HG02623 (cell line): ENCODE measurements at regions not wholly inside any gene's neighbourhood (a gene's known extent, or its start where the extent isn't known, plus 50 kb on each side); places are given as distances from the start of the nearest gene placed in this dataset.

Source experiments
- ATAC-seq: cut with Tn5 transposase; IDR thresholded peaks from one replicate; pipeline ENCODE4 v1.9.1; 2021; ENCODE audit warnings: moderate library complexity; ENCODE audit not compliant: unreplicated experiment

DNA sequence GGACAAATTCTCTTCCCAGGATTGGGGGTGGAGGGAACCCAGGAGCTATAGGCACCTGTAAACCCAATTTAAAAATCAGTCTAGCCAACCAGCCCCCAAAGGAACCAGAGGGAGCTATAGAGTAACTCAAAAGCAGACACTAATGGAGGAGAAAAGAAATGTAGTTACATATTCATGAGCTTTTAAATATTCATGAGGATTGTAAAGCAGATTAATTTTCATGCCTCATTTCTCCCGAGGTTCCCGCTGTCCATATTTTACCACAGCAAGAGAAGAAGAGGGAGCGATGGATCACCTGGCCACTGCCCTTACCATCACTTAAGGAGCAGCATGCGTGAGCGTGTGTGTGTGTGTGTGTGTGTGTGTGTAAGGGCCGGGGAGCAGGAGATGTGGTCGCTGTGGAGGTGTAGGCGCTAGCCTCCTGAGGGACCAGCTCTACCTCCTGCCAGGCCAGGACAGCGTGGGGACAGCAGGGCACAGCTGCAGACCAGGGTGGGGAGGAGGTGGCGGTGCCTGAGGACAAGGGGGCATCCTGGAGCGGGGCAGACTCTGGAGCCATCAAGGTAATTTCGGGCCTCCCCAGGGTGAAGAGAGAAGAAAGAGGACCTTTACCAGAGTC, 100.7 kb upstream of the THY1 start:
- no peak for ATAC-seq

DNA sequence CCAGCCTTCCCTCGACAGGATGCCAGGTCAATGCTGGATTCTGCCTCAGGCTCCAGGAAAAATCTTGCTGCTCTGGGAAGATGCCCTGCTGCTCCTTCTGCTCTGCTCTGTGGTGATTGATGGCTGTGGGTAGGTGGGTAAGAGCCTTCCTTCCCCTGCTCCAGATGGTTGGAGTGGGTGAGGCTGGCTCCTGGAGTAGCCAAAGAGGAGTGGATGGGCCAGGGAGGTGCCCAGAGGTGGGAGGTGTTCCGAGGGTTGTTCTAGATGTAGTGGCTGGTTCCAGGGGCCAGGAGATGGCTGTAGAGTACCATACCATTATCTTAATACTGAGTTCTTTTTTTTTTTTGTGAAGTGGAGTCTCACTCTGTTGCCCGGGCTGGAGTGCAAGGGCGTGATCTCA, 99.6 kb upstream of the THY1 start:
- no peak for ATAC-seq

DNA sequence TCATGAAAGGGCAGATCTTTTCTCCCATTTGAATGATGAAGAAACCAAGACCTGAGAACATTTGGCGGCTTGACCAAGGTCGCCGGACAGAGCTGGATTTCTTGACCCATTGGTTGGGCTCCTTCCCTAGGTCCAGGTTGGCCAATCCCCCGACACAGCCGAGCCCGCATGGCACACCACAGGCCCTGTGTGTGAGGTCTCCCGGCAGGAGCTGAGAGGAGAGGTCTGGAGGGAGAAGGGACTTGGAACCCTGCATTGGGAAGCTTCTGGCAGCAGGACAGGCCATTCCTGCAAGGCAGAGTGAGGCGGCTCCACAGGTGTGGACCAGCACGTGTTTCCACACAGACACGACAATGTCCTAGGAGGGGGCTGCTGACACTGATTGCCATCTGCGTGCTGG, 98.6 kb upstream of the THY1 start:
- no peak for ATAC-seq

DNA sequence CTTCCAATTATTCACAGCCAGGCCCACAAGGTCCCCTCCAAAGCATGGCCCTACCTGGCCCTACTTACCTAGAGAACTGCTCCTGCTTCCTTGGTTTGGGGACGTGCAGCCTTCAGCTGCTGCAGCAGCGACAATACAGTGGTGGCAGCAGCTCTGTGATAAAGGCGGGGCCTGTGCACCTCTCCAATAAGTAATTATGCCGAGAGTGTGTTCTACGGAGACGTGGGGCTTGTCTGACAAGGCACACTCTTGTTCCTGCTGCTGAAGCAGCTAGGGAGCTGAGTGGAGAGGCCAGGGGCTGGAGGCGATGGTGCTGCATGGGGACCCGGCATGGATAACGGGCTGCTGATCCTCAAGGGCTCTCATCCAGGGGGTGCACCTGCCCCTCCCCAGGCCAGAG, 98.0 kb upstream of the THY1 start:
- no peak for ATAC-seq

GRCh38 chr11:119520400-119520799, 97.4 kb upstream of the THY1 start:
- ATAC-seq = no peak

DNA sequence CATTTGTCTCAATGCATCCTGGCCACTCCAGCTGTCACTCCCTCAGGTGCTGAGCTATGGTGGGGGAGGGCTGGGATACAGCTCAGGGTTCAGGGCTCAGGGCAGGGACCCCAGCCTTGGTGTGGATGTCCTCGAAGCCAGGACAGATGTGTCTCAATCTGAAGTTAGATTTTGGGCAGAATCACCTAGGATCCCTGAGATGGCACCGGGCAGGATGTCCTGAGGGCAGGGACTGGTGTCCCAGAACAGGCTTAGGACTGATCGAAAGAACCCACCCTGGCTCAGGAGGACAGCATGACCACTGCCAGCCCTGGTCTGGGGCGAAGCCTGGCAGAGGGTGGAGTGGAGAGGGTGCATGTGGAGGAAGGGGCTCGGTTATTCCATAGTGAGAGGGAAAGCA, 96.8 kb upstream of the THY1 start:
- ATAC-seq = no peak

- ATAC-seq = no peak
These were observed 96.1 kb upstream of the THY1 start for GRCh38 chr11:119518746-119519730.

GRCh38 chr11:119515771-119516400, 92.9 kb upstream of the THY1 start:
- no peak for ATAC-seq

DNA sequence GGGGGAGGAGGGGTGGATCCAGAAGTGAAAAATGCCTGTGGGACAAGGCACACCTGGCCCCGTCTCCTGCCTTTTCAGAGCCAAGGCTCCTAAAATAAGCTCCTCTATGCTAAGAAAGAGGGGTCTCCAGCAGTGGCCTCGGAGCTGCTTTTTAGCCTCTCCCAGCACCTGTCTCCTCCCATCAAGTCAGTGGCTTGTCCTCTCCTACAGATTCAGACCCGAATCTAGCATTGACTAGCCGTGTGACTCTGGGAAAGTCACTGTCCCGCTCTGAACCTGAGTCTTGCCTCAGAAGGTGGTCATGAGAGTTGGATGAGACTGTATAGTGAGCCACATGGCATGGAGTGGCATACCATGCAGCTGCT, 90.8 kb upstream of the THY1 start:
- ATAC-seq = no peak

DNA sequence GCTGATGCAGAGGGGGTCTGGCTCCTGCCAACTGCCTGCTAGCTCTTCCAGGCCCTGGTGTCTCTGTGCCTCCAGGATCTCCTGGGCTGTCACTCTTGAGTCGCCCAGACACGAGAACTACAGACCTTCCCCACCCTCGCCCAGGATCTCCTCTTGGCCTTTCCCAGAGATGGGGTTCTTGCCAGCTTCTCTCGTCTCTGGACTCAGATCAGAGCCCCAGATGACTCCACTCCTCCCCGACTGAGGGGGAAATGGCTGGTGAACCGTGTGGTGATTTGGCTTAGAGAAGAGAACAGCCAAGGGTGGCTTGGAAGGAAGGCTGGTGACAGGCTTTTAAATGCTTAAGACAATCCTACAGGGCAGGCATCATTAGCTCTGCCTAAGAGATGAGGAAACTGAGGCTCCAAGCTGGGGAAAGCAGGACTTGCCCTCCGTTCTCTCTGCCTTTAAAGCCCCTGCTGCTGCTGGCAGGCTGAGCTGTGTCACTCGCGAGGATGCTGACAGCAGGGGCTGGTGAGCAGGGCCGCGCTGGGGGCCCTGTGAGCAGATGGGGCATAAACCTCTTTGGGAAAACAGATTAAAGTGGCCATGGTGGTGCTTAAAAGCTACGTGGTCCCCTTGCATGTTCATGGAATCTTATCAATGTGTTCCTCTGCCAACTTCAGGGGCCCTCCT, 90.3 kb upstream of the THY1 start:
- ATAC-seq = no peak

- no peak for ATAC-seq
These were observed 89.4 kb upstream of the THY1 start for GRCh38 chr11:119512369-119512768.

GRCh38 chr11:119511614-119512306, 88.8 kb upstream of the THY1 start:
- no peak for ATAC-seq

DNA sequence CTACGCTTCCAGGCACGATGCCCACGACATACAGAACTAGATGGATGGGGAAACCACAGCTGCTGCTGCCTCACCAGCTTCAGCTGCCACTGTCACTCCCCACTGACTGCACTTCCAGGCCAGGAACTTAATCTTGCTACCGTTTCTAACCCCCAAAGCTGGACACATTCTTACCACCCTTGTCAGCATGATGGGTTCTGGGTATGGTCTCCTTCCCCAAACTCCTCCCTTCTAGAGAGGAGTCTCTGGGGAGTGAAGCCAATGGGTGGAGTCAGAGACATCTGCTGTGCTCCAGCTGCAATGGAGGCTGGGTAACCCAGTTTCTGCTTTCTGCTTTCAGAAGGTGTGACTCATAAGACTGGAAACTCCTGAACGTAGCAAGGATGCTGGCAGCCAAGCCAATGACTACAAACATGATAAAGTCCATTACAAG, 87.0 kb upstream of the THY1 start:
- ATAC-seq = peak; percentile 75

GRCh38 chr11:119509282-119509841, 86.4 kb upstream of the THY1 start:
- ATAC-seq = no peak

- ATAC-seq = no peak
These were observed 83.5 kb upstream of the THY1 start for GRCh38 chr11:119506436-119506835.

DNA sequence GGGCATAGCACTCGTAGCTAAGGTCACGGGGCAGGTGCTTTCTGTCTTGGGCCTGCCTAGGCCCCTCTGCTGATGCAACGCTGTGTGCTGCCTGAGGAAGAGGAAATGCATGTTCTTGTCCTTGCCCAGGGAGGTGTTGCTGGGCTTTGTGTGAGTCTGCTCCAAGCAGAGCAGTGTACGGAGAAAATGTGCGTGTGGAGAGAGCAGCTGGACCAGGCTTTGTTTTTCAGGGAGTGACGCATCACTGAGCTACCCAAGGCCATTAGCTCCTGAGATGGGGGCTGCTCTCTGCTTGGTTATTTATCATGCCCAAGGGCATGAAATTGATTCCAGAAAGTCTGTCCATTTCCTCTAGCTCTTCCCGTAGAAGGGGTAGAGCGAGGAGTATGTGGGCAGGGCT, 82.9 kb upstream of the THY1 start:
- ATAC-seq = no peak

DNA sequence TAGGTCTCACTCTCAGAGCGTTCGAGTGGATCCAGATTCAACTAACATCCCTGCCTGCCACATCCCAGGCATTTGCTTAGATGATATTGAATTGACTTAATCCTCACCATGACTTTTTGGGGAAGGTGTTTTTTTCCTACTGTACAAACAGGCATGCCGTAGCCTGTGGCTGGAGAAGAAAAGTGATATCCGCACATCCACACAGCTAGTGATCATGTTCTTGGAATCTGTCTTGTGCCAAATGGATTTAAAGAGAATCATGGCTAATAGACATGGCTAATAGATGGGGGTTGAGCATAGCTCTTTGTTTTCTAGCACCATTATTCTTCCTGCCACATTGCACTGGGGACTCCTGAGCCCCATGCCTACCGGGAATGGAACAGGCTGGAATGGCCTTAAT, 82.1 kb upstream of the THY1 start:
- no peak for ATAC-seq

DNA sequence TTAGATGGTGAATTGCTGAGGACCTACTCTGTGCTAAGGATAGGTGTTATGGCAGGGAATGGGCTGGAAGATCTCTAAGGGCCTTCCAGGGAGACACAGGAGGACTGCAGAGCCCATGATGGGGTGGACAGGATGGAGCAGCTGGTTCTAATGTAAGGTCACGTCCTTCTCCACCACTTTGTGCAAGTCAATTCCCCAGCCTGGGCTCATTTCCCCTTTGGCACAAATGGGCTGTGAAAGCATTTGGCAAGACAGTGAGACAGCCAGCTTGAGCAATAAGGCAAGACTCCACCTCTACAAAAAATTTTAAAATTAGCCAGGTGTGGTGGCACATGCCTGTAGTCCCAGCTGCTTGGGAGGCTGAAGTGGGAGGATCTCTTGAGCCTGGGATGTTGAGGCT, 81.4 kb upstream of the THY1 start:
- ATAC-seq = no peak

DNA sequence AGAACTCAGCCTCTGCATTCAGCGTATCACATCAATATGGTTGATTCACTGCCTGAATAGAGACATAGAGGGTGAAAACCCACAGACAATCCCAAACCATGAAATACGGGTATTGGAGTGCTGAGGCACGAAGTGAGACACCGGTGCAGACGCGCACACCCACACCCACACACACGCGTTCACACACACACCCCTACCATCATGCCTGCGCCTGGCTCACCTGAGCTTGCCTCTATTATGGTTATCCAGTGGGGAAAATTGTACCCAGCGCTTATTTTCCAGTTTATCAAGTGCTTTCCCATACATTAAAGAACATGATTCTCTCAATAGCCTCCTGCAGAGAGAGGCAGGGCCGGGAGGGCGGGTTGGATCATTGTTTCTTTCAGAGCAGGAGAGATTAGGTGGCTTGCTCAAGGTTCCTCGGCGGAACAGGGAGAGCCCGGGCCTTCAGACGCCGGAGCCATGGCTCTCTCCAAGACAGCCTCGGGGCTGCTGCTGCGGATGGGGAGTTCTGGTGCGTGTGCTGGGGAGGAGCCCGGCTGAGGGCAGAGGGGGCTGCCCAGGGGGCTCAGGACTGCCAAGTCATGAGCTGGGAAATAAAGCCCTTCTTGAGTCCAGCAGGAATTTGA, 78.9 kb upstream of the THY1 start:
- ATAC-seq = no peak

DNA sequence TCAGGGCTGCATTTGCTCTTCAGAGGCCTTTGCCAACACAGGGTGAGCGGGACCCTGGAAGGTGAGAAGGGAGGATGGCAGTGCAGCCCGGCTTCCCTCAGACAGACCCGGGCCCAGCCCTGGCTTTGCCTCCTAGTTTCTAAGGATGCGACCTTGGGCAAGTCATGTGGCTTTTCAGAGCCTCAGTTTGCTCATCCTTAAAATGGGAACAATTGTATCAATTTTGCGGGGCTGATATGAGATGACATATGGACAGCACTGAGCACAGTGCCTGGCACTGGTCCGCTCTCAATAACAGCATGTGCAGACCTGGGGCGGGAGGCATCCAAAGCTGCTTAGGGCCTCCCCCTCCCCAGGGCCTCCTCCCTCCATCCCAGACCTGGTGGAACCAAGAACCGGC, 74.7 kb upstream of the THY1 start:
- no peak for ATAC-seq
